ENCODE measurements at regions not wholly inside any gene's neighbourhood (a gene's known extent, or its start where the extent isn't known, plus 50 kb on each side); places are given as distances from the start of the nearest gene placed in this dataset.

GRCh38 chr14:44669496-44669895 is 162.4 kb upstream of the FSCB start:
- TF ChIP-seq POLR2A (IDR thresholded peaks at IDR 0.05), result no peak
- TF ChIP-seq, protein P1, sequence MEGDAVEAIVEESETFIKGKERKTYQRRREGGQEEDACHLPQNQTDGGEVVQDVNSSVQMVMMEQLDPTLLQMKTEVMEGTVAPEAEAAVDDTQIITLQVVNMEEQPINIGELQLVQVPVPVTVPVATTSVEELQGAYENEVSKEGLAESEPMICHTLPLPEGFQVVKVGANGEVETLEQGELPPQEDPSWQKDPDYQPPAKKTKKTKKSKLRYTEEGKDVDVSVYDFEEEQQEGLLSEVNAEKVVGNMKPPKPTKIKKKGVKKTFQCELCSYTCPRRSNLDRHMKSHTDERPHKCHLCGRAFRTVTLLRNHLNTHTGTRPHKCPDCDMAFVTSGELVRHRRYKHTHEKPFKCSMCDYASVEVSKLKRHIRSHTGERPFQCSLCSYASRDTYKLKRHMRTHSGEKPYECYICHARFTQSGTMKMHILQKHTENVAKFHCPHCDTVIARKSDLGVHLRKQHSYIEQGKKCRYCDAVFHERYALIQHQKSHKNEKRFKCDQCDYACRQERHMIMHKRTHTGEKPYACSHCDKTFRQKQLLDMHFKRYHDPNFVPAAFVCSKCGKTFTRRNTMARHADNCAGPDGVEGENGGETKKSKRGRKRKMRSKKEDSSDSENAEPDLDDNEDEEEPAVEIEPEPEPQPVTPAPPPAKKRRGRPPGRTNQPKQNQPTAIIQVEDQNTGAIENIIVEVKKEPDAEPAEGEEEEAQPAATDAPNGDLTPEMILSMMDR (IDR thresholded peaks at IDR 0.05), result no peak

Data from Peyer's patch (tissue), 4 donors.